IMR-90 (cell line): ENCODE measurements at regions not wholly inside any gene's neighbourhood (a gene's known extent, or its start where the extent isn't known, plus 50 kb on each side); places are given as distances from the start of the nearest gene placed in this dataset.

Source experiments
- ATAC-seq: fragments of 200-7000 bp; cut with Tn5 transposase; 2 replicates; pipeline ENCODE4 v1.9.1; 2020; ENCODE audit warnings: low read depth, mild to moderate bottlenecking, moderate library complexity
- BruUV-seq: library from RNA; stranded (reverse); fragments of 400-500 nt; replicated peaks from 2 replicates; lab custom pipeline; 2021; lab: Mats Ljungman, UMichigan
- CTCF ChIA-PET: fragments of 300-600 bp; formaldehyde crosslinking; extraction: SDS; loops from one replicate; lab custom pipeline; 2021; ENCODE audit warnings: antibody characterized with exemption; lab: Yijun Ruan, JAX
- POLR2A ChIA-PET: fragments of 300-600 bp; sonication (Branson Sonifier 250); formaldehyde crosslinking; loops from one replicate; lab custom pipeline; 2022; ENCODE audit warnings: antibody characterized with exemption; ENCODE audit not compliant: unreplicated experiment; lab: Charles Lee
- DNase-seq: peaks from one replicate; pipeline ENCODE4 v3.0.0; 2013
- H2AFZ ChIP-seq: replicated peaks from 2 replicates; pipeline ENCODE3; 2013; ENCODE audit warnings: low read length, mild to moderate bottlenecking; ENCODE audit not compliant: poor library complexity
- H2AK5ac ChIP-seq: 2 replicates; pipeline ENCODE4 v1.6.1; 2013; ENCODE audit warnings: low read depth, low read length, inconsistent platforms
- H2AK9ac ChIP-seq: replicated peaks from 2 replicates; pipeline ENCODE3; 2013; ENCODE audit warnings: mild to moderate bottlenecking, low read depth, low read length, moderate library complexity; ENCODE audit not compliant: poor library complexity
- H2BK120ac ChIP-seq: 2 replicates; pipeline ENCODE4 v1.6.1; 2013; ENCODE audit warnings: low read depth, low read length, inconsistent platforms
- H2BK15ac ChIP-seq: 3 replicates; pipeline ENCODE4 v1.6.1; 2013; ENCODE audit warnings: low read depth, low read length, inconsistent platforms
- H2BK20ac ChIP-seq: 2 replicates; pipeline ENCODE4 v1.6.1; 2013; ENCODE audit warnings: low read depth, mild to moderate bottlenecking, inconsistent platforms, low read length, moderate library complexity
- H2BK5ac ChIP-seq: 2 replicates; pipeline ENCODE4 v1.6.1; 2013; ENCODE audit warnings: mild to moderate bottlenecking, low read depth, low read length, inconsistent platforms; ENCODE audit not compliant: poor library complexity, severe bottlenecking
- H3K14ac ChIP-seq: replicated peaks from 2 replicates; pipeline ENCODE4 v1.6.1; 2013; ENCODE audit warnings: low read depth, low read length, inconsistent platforms
- H3K18ac ChIP-seq: 2 replicates; pipeline ENCODE4 v1.6.1; 2013; ENCODE audit warnings: low read depth, low read length, control low read depth
- H3K23ac ChIP-seq: 2 replicates; pipeline ENCODE4 v1.6.1; 2013; ENCODE audit warnings: low read depth, low read length, inconsistent platforms
- H3K27ac ChIP-seq: 2 replicates; pipeline ENCODE4 v1.5.1; 2013; ENCODE audit warnings: mild to moderate bottlenecking, control low read depth, low read length; ENCODE audit not compliant: insufficient read depth
- H3K27me3 ChIP-seq: 2 replicates; pipeline ENCODE4 v1.6.1; 2013; ENCODE audit warnings: low read length; ENCODE audit not compliant: control insufficient read depth, insufficient read depth
- H3K36me3 ChIP-seq: 2 replicates; pipeline ENCODE4 v1.6.1; 2013; ENCODE audit warnings: low read length, mixed read lengths; ENCODE audit not compliant: control insufficient read depth, insufficient read depth
- H3K4ac ChIP-seq: 2 replicates; pipeline ENCODE4 v1.6.1; 2013; ENCODE audit warnings: low read depth, low read length, inconsistent platforms
- H3K4me1 ChIP-seq: 2 replicates; pipeline ENCODE4 v1.6.1; 2013; ENCODE audit warnings: low read length, mixed read lengths; ENCODE audit not compliant: control insufficient read depth, insufficient read depth
- H3K4me2 ChIP-seq: 2 replicates; pipeline ENCODE4 v1.6.1; 2013; ENCODE audit warnings: low read depth, mild to moderate bottlenecking, control low read depth, low read length, moderate library complexity
- H3K4me3 ChIP-seq: 2 replicates; pipeline ENCODE4 v1.5.1; 2013; ENCODE audit warnings: low read depth, mild to moderate bottlenecking, control low read depth, low read length, moderate library complexity; ENCODE audit not compliant: insufficient read depth
- H3K56ac ChIP-seq: 2 replicates; pipeline ENCODE4 v1.6.1; 2013; ENCODE audit warnings: low read length, inconsistent platforms; ENCODE audit not compliant: insufficient read depth; ENCODE audit errors: extremely low read depth
- H3K79me1 ChIP-seq, 2 experiments: 2 replicates each; pipeline ENCODE4 v1.6.1; 2013; ENCODE audit warnings: low read length in 2 of 2, inconsistent platforms in 1 of 2, low read depth in 1 of 2
- H3K9ac ChIP-seq: 2 replicates; pipeline ENCODE4 v1.6.1; 2013; ENCODE audit warnings: low read depth, low read length, control low read depth
- H3K9me1 ChIP-seq: 2 replicates; pipeline ENCODE4 v1.6.1; 2013; ENCODE audit warnings: low read length, inconsistent platforms; ENCODE audit not compliant: insufficient read depth
- H3K9me3 ChIP-seq: 2 replicates; pipeline ENCODE4 v1.6.1; 2013; ENCODE audit warnings: low read length; ENCODE audit not compliant: control insufficient read depth, insufficient read depth
- H4K20me1 ChIP-seq: 2 replicates; pipeline ENCODE4 v1.6.1; 2013; ENCODE audit warnings: low read length, inconsistent platforms; ENCODE audit not compliant: insufficient read depth
- H4K5ac ChIP-seq: 2 replicates; pipeline ENCODE4 v1.6.1; 2013; ENCODE audit warnings: mild to moderate bottlenecking, low read depth, low read length, control low read depth
- H4K8ac ChIP-seq, 2 experiments: 2 replicates each; pipeline ENCODE4 v1.6.1; 2013; ENCODE audit warnings: low read depth in 2 of 2, low read length in 2 of 2, control low read depth in 1 of 2, inconsistent platforms in 1 of 2
- H4K91ac ChIP-seq: 2 replicates; pipeline ENCODE4 v1.6.1; 2013; ENCODE audit warnings: low read depth, low read length, inconsistent platforms; ENCODE audit not compliant: insufficient read depth
- BHLHE40 ChIP-seq: fragments of 150-350 bp; IDR thresholded peaks from 2 replicates; pipeline ENCODE4 v1.6.1; 2016; ENCODE audit warnings: mild to moderate bottlenecking, low read depth, low read length
- CEBPB ChIP-seq: IDR thresholded peaks from 2 replicates; pipeline ENCODE4 v1.6.1; 2012; ENCODE audit warnings: low read depth, low read length, improper control_type of control experiment
- MAFK ChIP-seq: IDR thresholded peaks from 2 replicates; pipeline ENCODE4 v1.6.1; 2012; ENCODE audit warnings: low read depth, low read length, improper control_type of control experiment
- MXI1 ChIP-seq: IDR thresholded peaks from 2 replicates; pipeline ENCODE4 v1.6.1; 2012; ENCODE audit warnings: low read depth, mild to moderate bottlenecking, low read length, moderate library complexity, borderline replicate concordance
- NFE2L2 ChIP-seq: fragments of 150-350 bp; IDR thresholded peaks from 2 replicates; pipeline ENCODE4 v1.6.1; 2016; ENCODE audit warnings: low read depth, mild to moderate bottlenecking, low read length
- RAD21 ChIP-seq: IDR thresholded peaks from 2 replicates; pipeline ENCODE4 v1.6.1; 2012; ENCODE audit warnings: low read length, improper control_type of control experiment
- RCOR1 ChIP-seq: IDR thresholded peaks from 2 replicates; pipeline ENCODE4 v1.6.1; 2012; ENCODE audit warnings: mild to moderate bottlenecking, low read length, improper control_type of control experiment; ENCODE audit not compliant: insufficient replicate concordance
- SMC3 ChIP-seq: fragments of 150-350 bp; IDR thresholded peaks from 2 replicates; pipeline ENCODE4 v1.6.1; 2016; ENCODE audit warnings: low read depth, mild to moderate bottlenecking, antibody characterized with exemption, low read length, moderate library complexity
- USF2 ChIP-seq: fragments of 150-350 bp; IDR thresholded peaks from 2 replicates; pipeline ENCODE4 v1.6.1; 2017; ENCODE audit warnings: mild to moderate bottlenecking, antibody characterized with exemption, low read length, low read depth
- WGBS, 2 experiments: methylation state at CpG; one replicate each; pipeline versions ENCODE4 v1.1.5 to v1.1.7; 2013; ENCODE audit warnings: missing lambda C conversion rate in 2 of 2; ENCODE audit not compliant: insufficient read length in 1 of 2; ENCODE audit errors: extremely low coverage in 2 of 2; 5-methylcytosine and 5-hydroxymethylcytosine counted together
- dilution Hi-C: fragments of 300-500 bp; cut with HindIII; formaldehyde crosslinking; loops from one replicate; pipeline ENCODE4 v1.14.3; 2018; ENCODE audit warnings: low sequenced_read_pairs; ENCODE audit not compliant: unreplicated experiment
- in situ Hi-C: fragments of 300-500 bp; cut with MboI; formaldehyde crosslinking; loops from 3 replicates; pipeline ENCODE4 v1.14.3; 2019; ENCODE audit warnings: low sequenced_read_pairs, inconsistent platforms, mixed read lengths
- intact Hi-C: fragments of 100-400 bp; cut with micrococcal nuclease; formaldehyde crosslinking; loops from 2 replicates; pipeline ENCODE4 v1.10.0; 2022
- TF ChIP-seq, protein P1 (sequence below): fragments of 150-350 bp; IDR thresholded peaks from 2 replicates; pipeline ENCODE4 v1.6.1; 2016; ENCODE audit warnings: low read depth, mild to moderate bottlenecking, low read length, moderate library complexity, borderline replicate concordance
- TF ChIP-seq, protein P2 (sequence below): conservative IDR thresholded peaks from 2 replicates; pipeline ENCODE4 v1.5.1; 2012; ENCODE audit warnings: mild to moderate bottlenecking, low read depth, low read length, improper control_type of control experiment

DNA sequence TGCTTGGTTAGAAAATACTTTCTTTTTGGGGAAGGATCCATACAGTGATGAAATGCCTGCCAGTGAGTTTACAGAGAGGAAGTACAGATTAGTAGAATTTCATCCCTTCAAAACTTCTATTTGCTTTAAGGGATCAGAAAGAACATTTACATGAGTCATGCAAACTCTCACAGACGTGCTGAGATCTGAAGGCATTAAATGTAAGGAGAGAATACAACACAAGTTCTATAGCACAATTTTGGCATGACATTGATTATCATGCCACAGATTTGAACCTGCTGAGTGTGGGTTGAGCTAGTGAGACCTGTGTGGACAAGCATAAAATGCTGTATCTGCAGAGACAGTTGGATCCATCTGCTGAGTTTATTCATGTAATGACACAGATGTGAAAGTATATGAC is 613.6 kb upstream of the SEMA6A start:
- no peaks in the 10 kb centered on the region for H3K4me1 ChIP-seq
- no peak overlapping the region for H3K27ac ChIP-seq
- no peaks in the 10 kb centered on the region for H3K79me1 ChIP-seq
- H3K23ac ChIP-seq: no peak overlapping the region
- no CpG with 5 or more reads among the region's 1 CpG for WGBS, 2 experiments
- DNase-seq (no peak), ATAC-seq (no peak)
- H3K14ac ChIP-seq: no peak overlapping the region
- no peak overlapping the region for H2BK120ac ChIP-seq
- no peaks in the 10 kb centered on the region for H3K36me3 ChIP-seq
- H2AK5ac ChIP-seq: no peak overlapping the region
- no peaks in the 10 kb centered on the region for H3K27me3 ChIP-seq
- H2BK20ac ChIP-seq: no peak overlapping the region
- H4K91ac ChIP-seq: no peak overlapping the region
- in situ Hi-C loops (no loop called here), dilution Hi-C loops (no loop called here), intact Hi-C loops (no loop called here)
- H3K56ac ChIP-seq: no peak overlapping the region
- H3K4me2 ChIP-seq: no peak overlapping the region
- H3K4ac ChIP-seq: no peak overlapping the region
- no peak overlapping the region for H4K5ac ChIP-seq
- peaks cover 11% of the 10 kb centered on the region for H3K9me3 ChIP-seq
- no peaks in the 10 kb centered on the region for H3K9me1 ChIP-seq
- TF ChIP-seq MAFK: no peak
- TF ChIP-seq RAD21: no peak
- no peak for TF ChIP-seq USF2
- TF ChIP-seq, protein P1, sequence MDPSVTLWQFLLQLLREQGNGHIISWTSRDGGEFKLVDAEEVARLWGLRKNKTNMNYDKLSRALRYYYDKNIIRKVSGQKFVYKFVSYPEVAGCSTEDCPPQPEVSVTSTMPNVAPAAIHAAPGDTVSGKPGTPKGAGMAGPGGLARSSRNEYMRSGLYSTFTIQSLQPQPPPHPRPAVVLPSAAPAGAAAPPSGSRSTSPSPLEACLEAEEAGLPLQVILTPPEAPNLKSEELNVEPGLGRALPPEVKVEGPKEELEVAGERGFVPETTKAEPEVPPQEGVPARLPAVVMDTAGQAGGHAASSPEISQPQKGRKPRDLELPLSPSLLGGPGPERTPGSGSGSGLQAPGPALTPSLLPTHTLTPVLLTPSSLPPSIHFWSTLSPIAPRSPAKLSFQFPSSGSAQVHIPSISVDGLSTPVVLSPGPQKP: no peak
- TF ChIP-seq BHLHE40: no peak
- TF ChIP-seq RCOR1: no peak
- TF ChIP-seq, protein P2, sequence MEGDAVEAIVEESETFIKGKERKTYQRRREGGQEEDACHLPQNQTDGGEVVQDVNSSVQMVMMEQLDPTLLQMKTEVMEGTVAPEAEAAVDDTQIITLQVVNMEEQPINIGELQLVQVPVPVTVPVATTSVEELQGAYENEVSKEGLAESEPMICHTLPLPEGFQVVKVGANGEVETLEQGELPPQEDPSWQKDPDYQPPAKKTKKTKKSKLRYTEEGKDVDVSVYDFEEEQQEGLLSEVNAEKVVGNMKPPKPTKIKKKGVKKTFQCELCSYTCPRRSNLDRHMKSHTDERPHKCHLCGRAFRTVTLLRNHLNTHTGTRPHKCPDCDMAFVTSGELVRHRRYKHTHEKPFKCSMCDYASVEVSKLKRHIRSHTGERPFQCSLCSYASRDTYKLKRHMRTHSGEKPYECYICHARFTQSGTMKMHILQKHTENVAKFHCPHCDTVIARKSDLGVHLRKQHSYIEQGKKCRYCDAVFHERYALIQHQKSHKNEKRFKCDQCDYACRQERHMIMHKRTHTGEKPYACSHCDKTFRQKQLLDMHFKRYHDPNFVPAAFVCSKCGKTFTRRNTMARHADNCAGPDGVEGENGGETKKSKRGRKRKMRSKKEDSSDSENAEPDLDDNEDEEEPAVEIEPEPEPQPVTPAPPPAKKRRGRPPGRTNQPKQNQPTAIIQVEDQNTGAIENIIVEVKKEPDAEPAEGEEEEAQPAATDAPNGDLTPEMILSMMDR: no peak
- TF ChIP-seq MXI1: no peak
- no peak for TF ChIP-seq NFE2L2
- no peak for TF ChIP-seq SMC3
- TF ChIP-seq CEBPB: no peak
- H4K20me1 ChIP-seq: no peaks in the 10 kb centered on the region
- H3K4me3 ChIP-seq: no peak overlapping the region
- CTCF ChIA-PET: interaction anchor here (0.5 kb wide), 1 partner anchor 291 kb away, joined by 3 read pairs; no protein-coding TSS in a partner anchor
- no peak overlapping the region for H2BK5ac ChIP-seq
- H2BK15ac ChIP-seq: no peak overlapping the region
- BruUV-seq: no TSS peak
- no peak overlapping the region for H4K8ac ChIP-seq
- no peak overlapping the region for H3K18ac ChIP-seq
- no peak overlapping the region for H2AK9ac ChIP-seq
- POLR2A ChIA-PET: no interaction called here
- H2AFZ ChIP-seq: no peak overlapping the region
- no peak overlapping the region for H3K9ac ChIP-seq
